ENCODE measurements at regions not wholly inside any gene's neighbourhood (a gene's known extent, or its start where the extent isn't known, plus 50 kb on each side); places are given as distances from the start of the nearest gene placed in this dataset.

DNA sequence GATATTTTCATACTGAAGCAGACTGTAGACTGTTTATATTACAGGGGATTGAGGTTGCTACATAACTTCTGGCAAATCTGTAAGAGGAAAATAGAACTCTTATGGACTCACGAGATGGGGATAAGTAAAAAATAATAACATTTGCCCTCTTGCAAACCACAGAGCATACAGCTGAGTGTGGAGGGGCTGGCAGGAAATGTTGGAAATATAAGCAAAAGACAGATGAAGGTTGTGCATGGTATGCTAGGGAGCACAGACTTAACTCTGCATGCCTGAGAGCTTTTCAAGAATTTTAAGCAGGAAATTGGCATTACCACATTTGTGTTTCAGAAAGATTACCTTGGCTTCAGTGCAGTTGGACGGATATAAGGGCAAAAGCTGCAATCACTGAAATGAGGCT, 411.1 kb downstream of the RAD51AP2 start:
- DNase-seq (ENCODE audit: low spot score in 2 of 2): no peak
- Histone ChIP-seq H3K27ac (no peak overlapping the region), H3K4me1 (no peaks in the 10 kb centered on the region), H3K4me3 (no peak overlapping the region), H3K36me3 (no peaks in the 10 kb centered on the region), H3K9me3 (no peaks in the 10 kb centered on the region), H3K27me3 (no peaks in the 10 kb centered on the region)
- TF ChIP-seq POLR2A (IDR thresholded peaks at IDR 0.05) (no peak), EP300 (IDR thresholded peaks at IDR 0.05) (no peak), POLR2AphosphoS5 (IDR thresholded peaks at IDR 0.05) (no peak)
- TF ChIP-seq, protein P1, sequence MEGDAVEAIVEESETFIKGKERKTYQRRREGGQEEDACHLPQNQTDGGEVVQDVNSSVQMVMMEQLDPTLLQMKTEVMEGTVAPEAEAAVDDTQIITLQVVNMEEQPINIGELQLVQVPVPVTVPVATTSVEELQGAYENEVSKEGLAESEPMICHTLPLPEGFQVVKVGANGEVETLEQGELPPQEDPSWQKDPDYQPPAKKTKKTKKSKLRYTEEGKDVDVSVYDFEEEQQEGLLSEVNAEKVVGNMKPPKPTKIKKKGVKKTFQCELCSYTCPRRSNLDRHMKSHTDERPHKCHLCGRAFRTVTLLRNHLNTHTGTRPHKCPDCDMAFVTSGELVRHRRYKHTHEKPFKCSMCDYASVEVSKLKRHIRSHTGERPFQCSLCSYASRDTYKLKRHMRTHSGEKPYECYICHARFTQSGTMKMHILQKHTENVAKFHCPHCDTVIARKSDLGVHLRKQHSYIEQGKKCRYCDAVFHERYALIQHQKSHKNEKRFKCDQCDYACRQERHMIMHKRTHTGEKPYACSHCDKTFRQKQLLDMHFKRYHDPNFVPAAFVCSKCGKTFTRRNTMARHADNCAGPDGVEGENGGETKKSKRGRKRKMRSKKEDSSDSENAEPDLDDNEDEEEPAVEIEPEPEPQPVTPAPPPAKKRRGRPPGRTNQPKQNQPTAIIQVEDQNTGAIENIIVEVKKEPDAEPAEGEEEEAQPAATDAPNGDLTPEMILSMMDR (IDR thresholded peaks at IDR 0.05): no peak
- 33% methylated on average over 2 of the region's 2 CpGs for WGBS

DNA sequence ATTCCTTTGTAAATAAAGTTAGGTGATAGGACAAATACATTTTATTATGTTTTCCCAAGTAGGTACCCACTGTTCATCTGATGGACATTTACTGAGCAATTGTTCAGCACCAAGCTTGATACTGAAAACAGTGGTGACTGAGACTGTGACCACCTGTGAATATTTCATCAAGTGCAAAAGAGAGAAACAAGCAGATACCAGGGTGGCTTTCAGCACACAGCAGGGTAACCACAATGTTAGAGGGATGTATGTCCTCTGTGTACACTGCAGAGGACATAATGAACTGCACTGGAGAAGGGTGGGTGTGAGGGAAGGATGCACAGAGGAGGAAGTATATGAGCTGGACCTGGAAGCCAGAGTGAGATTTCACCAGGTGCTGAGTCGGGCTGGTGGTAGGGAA, 411.8 kb downstream of the RAD51AP2 start:
- TF ChIP-seq EP300 (IDR thresholded peaks at IDR 0.05) (no peak), POLR2AphosphoS5 (IDR thresholded peaks at IDR 0.05) (no peak), POLR2A (IDR thresholded peaks at IDR 0.05) (no peak)
- TF ChIP-seq, protein P1 (IDR thresholded peaks at IDR 0.05): no peak
- 84% methylated on average over 1 of the region's 1 CpG for WGBS
- Histone ChIP-seq H3K36me3 (no peaks in the 10 kb centered on the region), H3K27me3 (no peaks in the 10 kb centered on the region), H3K9me3 (no peaks in the 10 kb centered on the region), H3K4me1 (no peaks in the 10 kb centered on the region), H3K4me3 (no peak overlapping the region), H3K27ac (no peak overlapping the region)
- DNase-seq (ENCODE audit: low spot score in 2 of 2): no peak

DNA sequence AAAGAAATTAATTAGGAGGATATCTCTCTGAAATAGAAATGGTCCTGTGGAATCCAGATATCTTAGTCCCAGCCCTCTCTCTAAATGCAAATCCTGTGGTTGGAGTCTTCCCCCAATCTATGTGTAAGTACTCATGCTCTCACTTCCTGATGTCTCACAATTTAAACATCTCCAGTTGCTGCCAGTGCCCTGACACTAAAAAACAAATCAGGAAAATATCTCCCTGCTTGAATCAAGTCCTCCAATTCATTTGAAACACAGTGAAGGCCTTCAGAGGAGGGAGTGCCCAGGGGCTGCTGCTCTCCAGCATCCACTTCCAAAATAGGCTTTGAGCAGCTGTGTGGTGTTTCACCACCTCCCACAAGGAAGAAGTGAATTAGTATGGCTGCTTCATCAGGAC, 413.8 kb downstream of the RAD51AP2 start:
- Histone ChIP-seq H3K4me3 (no peak overlapping the region), H3K36me3 (no peaks in the 10 kb centered on the region), H3K9me3 (no peaks in the 10 kb centered on the region), H3K27ac (no peak overlapping the region), H3K27me3 (no peaks in the 10 kb centered on the region), H3K4me1 (no peaks in the 10 kb centered on the region)
- DNase-seq (ENCODE audit: low spot score in 2 of 2): no peak
- TF ChIP-seq POLR2AphosphoS5 (IDR thresholded peaks at IDR 0.05) (no peak), EP300 (IDR thresholded peaks at IDR 0.05) (no peak), POLR2A (IDR thresholded peaks at IDR 0.05) (no peak)
- TF ChIP-seq, protein P1 (IDR thresholded peaks at IDR 0.05): no peak

GRCh38 chr2:17101596-17101995, 416.6 kb downstream of the RAD51AP2 start:
- 90% methylated on average over 4 of the region's 4 CpGs for WGBS
- no peaks in the 10 kb centered on the region for H3K36me3 ChIP-seq
- H3K4me1 ChIP-seq: no peaks in the 10 kb centered on the region
- no peak for DNase-seq (ENCODE audit: low spot score in 2 of 2)
- TF ChIP-seq POLR2AphosphoS5 (IDR thresholded peaks at IDR 0.05) (no peak), EP300 (IDR thresholded peaks at IDR 0.05) (no peak), POLR2A (IDR thresholded peaks at IDR 0.05) (no peak)
- TF ChIP-seq, protein P1 (IDR thresholded peaks at IDR 0.05): no peak
- H3K27me3 ChIP-seq: no peaks in the 10 kb centered on the region
- H3K27ac ChIP-seq: no peak overlapping the region
- H3K4me3 ChIP-seq: no peak overlapping the region
- no peaks in the 10 kb centered on the region for H3K9me3 ChIP-seq

GRCh38 chr2:17101091-17101490, 417.1 kb downstream of the RAD51AP2 start:
- H3K9me3 ChIP-seq: no peaks in the 10 kb centered on the region
- H3K27me3 ChIP-seq: no peaks in the 10 kb centered on the region
- no peaks in the 10 kb centered on the region for H3K36me3 ChIP-seq
- DNase-seq (ENCODE audit: low spot score in 2 of 2): no peak
- no peaks in the 10 kb centered on the region for H3K4me1 ChIP-seq
- 67% methylated on average over 1 of the region's 1 CpG for WGBS
- no peak for TF ChIP-seq EP300 (IDR thresholded peaks at IDR 0.05)
- TF ChIP-seq, protein P1 (IDR thresholded peaks at IDR 0.05): no peak
- no peak for TF ChIP-seq POLR2A (IDR thresholded peaks at IDR 0.05)
- TF ChIP-seq POLR2AphosphoS5 (IDR thresholded peaks at IDR 0.05): no peak
- H3K4me3 ChIP-seq: no peak overlapping the region
- H3K27ac ChIP-seq: no peak overlapping the region

All from suprapubic skin (tissue), 4 donors.